GM12873 (cell line): ENCODE measurements at regions not wholly inside any gene's neighbourhood (a gene's known extent, or its start where the extent isn't known, plus 50 kb on each side); places are given as distances from the start of the nearest gene placed in this dataset.

Source experiments
- CTCF ChIP-seq: IDR thresholded peaks from 2 replicates; pipeline ENCODE4 v1.5.1; 2012; ENCODE audit warnings: low read depth, mild to moderate bottlenecking, moderate library complexity, low read length, control low read depth; ENCODE audit not compliant: insufficient read depth; ENCODE audit errors: missing control alignments

- TF ChIP-seq CTCF, result no peak
Observed at GRCh38 chr2:19051203-19051831, 307.1 kb downstream of the OSR1 start.

- no peak for TF ChIP-seq CTCF
Observed at GRCh38 chr2:19050354-19050753, 308.1 kb downstream of the OSR1 start.

GRCh38 chr2:19048593-19049266, 309.7 kb downstream of the OSR1 start:
- TF ChIP-seq CTCF, result no peak

GRCh38 chr2:19046986-19047780, 311.2 kb downstream of the OSR1 start:
- no peak for TF ChIP-seq CTCF

- TF ChIP-seq CTCF, result no peak
Observed at GRCh38 chr2:19045151-19045550, 313.3 kb downstream of the OSR1 start.

- TF ChIP-seq CTCF, result no peak
Observed at GRCh38 chr2:19043893-19044292, 314.5 kb downstream of the OSR1 start.

GRCh38 chr2:19041434-19042041, 316.9 kb downstream of the OSR1 start:
- no peak for TF ChIP-seq CTCF
